ENCODE measurements at regions not wholly inside any gene's neighbourhood (a gene's known extent, or its start where the extent isn't known, plus 50 kb on each side); places are given as distances from the start of the nearest gene placed in this dataset.
"Not testable (repeated sequence)": the region's sequence is repeated elsewhere in the genome, so short reads cannot be mapped to it uniquely, and the experiment has no call there.

- intact Hi-C loops (cut with micrococcal nuclease; ENCODE audit: unreplicated experiment), result no loop called here
- Mint-ChIP-seq H3K36me3 (ENCODE audit: insufficient read depth, unreplicated experiment) (no peaks in the 10 kb centered on the region), H3K9me3 (ENCODE audit: low read depth, unreplicated experiment) (peaks cover 2% of the 10 kb centered on the region), H3K27me3 (ENCODE audit: unreplicated experiment) (no peaks in the 10 kb centered on the region), H3K4me1 (ENCODE audit: low read depth, unreplicated experiment) (no peaks in the 10 kb centered on the region), H3K4me3 (ENCODE audit: low read depth, unreplicated experiment) (no peak overlapping the region), H3K27ac (ENCODE audit: unreplicated experiment) (no peak overlapping the region)
- no peak for TF ChIP-seq CTCF (IDR thresholded peaks at IDR 0.05; ENCODE audit: unreplicated experiment)
- BruUV-seq (replicated peaks), result no TSS peak
- CTCF ChIA-PET, result interaction anchor here (0.5 kb wide), 1 partner anchor 115 kb away, joined by 6 read pairs; no protein-coding TSS in a partner anchor
- DNase-seq, result no peak
Observed at GRCh38 chr1:191714845-191715244, 443.4 kb upstream of the RGS18 start.

- H3K4me3 Mint-ChIP-seq (ENCODE audit: low read depth, unreplicated experiment), result no peak overlapping the region
- no peak for TF ChIP-seq CTCF (IDR thresholded peaks at IDR 0.05; ENCODE audit: unreplicated experiment)
- CTCF ChIA-PET, result no interaction called here
- H3K9me3 Mint-ChIP-seq (ENCODE audit: low read depth, unreplicated experiment), result peaks cover 7% of the 10 kb centered on the region
- BruUV-seq (replicated peaks), result no TSS peak
- intact Hi-C loops (cut with micrococcal nuclease; ENCODE audit: unreplicated experiment), result no loop called here
- no peaks in the 10 kb centered on the region for H3K4me1 Mint-ChIP-seq (ENCODE audit: low read depth, unreplicated experiment)
- no peak overlapping the region for H3K27ac Mint-ChIP-seq (ENCODE audit: unreplicated experiment)
- DNase-seq, result no peak
- H3K27me3 Mint-ChIP-seq (ENCODE audit: unreplicated experiment), result no peaks in the 10 kb centered on the region
- H3K36me3 Mint-ChIP-seq (ENCODE audit: insufficient read depth, unreplicated experiment), result no peaks in the 10 kb centered on the region
Observed at GRCh38 chr1:191729742-191730141, 428.5 kb upstream of the RGS18 start.

GRCh38 chr1:191731608-191732302 is 426.5 kb upstream of the RGS18 start:
- H3K9me3 Mint-ChIP-seq (ENCODE audit: low read depth, unreplicated experiment); H3K4me3 Mint-ChIP-seq (ENCODE audit: low read depth, unreplicated experiment); BruUV-seq (replicated peaks); H3K27me3 Mint-ChIP-seq (ENCODE audit: unreplicated experiment); H3K4me1 Mint-ChIP-seq (ENCODE audit: low read depth, unreplicated experiment); DNase-seq; intact Hi-C loops (cut with micrococcal nuclease; ENCODE audit: unreplicated experiment); H3K36me3 Mint-ChIP-seq (ENCODE audit: insufficient read depth, unreplicated experiment); H3K27ac Mint-ChIP-seq (ENCODE audit: unreplicated experiment); CTCF ChIA-PET: not testable (repeated sequence)

- Mint-ChIP-seq H3K27ac (ENCODE audit: unreplicated experiment) (no peak overlapping the region), H3K36me3 (ENCODE audit: insufficient read depth, unreplicated experiment) (no peaks in the 10 kb centered on the region), H3K4me1 (ENCODE audit: low read depth, unreplicated experiment) (no peaks in the 10 kb centered on the region), H3K4me3 (ENCODE audit: low read depth, unreplicated experiment) (no peak overlapping the region), H3K9me3 (ENCODE audit: low read depth, unreplicated experiment) (peaks cover 6% of the 10 kb centered on the region), H3K27me3 (ENCODE audit: unreplicated experiment) (no peaks in the 10 kb centered on the region)
- DNase-seq, result no peak
- no peak for TF ChIP-seq CTCF (IDR thresholded peaks at IDR 0.05; ENCODE audit: unreplicated experiment)
- intact Hi-C loops (cut with micrococcal nuclease; ENCODE audit: unreplicated experiment), result no loop called here
- CTCF ChIA-PET, result interaction anchor here (0.6 kb wide), 1 partner anchor 14 kb away, joined by 4 read pairs; no protein-coding TSS in a partner anchor
- no TSS peak for BruUV-seq (replicated peaks)
Observed at GRCh38 chr1:191734321-191734720, 423.9 kb upstream of the RGS18 start.

- no peaks in the 10 kb centered on the region for H3K27me3 Mint-ChIP-seq (ENCODE audit: unreplicated experiment)
- no peaks in the 10 kb centered on the region for H3K9me3 Mint-ChIP-seq (ENCODE audit: low read depth, unreplicated experiment)
- DNase-seq, result no peak
- H3K36me3 Mint-ChIP-seq (ENCODE audit: insufficient read depth, unreplicated experiment), result no peaks in the 10 kb centered on the region
- BruUV-seq (replicated peaks), result no TSS peak
- CTCF ChIA-PET, result no interaction called here
- H3K27ac Mint-ChIP-seq (ENCODE audit: unreplicated experiment), result no peak overlapping the region
- no peak for TF ChIP-seq CTCF (IDR thresholded peaks at IDR 0.05; ENCODE audit: unreplicated experiment)
- intact Hi-C loops (cut with micrococcal nuclease; ENCODE audit: unreplicated experiment), result no loop called here
- no peak overlapping the region for H3K4me3 Mint-ChIP-seq (ENCODE audit: low read depth, unreplicated experiment)
- H3K4me1 Mint-ChIP-seq (ENCODE audit: low read depth, unreplicated experiment), result no peaks in the 10 kb centered on the region
Observed at GRCh38 chr1:191739544-191739943, 418.7 kb upstream of the RGS18 start.

Data from Calu3 (cell line).